ENCODE measurements at regions not wholly inside any gene's neighbourhood (a gene's known extent, or its start where the extent isn't known, plus 50 kb on each side); places are given as distances from the start of the nearest gene placed in this dataset.
"Not testable (repeated sequence)": the region's sequence is repeated elsewhere in the genome, so short reads cannot be mapped to it uniquely, and the experiment has no call there.

DNA sequence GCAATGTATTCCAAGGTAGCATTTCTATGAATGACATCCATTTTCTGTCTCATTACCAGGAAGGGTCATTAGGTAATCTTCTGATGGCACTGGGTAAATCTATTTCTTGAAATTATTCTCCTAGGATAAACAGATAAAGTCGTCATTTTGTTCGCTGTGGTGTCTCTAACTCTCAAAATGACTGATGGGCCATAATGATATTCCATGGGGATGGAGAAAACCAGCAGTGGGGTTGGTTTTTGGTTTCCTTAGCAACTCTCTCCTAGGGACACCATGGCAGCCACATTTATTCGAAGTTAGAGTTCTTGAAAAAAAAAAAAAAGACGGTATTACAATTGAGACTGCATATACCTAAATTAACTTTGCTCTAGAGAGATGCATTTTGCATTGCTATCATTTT, 231.3 kb upstream of the SLCO3A1 start:
- DNase-seq, result no peak

DNA sequence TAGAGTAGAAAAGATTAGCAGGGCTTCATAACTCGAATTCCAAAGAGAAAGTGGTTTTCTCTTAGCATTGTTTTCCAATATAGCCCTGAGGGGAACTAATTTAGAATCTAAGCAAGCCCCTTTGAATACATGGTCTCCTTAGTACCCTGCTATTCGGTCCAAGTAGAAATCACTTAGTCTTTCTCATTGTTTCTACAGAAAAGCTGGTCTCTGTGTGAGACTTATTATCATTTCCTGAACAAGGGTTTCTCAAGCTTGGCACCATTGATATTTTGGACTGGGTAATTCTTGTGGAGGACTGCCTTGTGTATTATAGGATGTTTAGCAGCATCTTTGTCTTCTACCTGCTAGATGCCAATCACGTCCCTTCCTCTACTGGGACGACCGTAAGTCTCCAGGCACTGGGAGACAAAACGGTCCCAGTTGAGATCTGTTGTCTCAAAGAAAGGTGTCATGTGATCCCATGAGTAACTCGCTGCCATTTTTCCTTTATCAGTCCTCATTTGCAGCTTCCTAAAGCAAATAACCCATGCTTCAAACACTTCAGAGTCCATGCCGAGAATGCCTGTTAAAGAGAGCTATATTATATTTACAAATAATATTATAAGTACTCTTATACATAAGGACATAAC, 230.7 kb upstream of the SLCO3A1 start:
- no peak for DNase-seq

DNA sequence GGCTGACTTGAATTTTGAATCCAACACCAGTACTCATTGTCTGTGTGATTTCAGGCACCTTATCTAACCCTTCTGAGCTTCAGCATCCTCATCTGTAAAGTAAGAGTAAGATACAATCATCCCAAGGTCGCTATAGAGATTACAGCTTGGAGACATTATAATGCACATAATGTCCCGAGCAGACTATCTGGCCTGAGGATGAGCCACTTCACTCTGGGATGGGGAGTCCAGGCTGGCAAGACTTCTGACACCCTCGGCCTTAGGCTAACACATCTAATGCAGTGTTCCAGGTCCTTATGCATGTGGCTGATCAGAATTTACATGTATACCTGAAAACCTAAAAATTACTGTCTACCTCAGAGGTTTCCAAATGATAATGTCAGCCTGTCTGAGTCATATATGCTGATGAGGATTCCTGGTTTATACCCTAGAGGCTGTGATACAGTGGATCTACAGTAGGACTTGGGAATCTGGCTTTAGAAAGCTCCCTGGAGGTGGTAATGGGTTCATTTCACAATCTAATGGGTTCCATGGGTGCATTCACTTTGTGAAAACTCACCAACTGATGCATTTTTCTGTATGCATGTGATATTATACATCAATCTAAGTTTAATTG, 229.0 kb upstream of the SLCO3A1 start:
- DNase-seq, result no peak

GRCh38 chr15:91625506-91625905, 228.0 kb upstream of the SLCO3A1 start:
- no peak for DNase-seq

DNA sequence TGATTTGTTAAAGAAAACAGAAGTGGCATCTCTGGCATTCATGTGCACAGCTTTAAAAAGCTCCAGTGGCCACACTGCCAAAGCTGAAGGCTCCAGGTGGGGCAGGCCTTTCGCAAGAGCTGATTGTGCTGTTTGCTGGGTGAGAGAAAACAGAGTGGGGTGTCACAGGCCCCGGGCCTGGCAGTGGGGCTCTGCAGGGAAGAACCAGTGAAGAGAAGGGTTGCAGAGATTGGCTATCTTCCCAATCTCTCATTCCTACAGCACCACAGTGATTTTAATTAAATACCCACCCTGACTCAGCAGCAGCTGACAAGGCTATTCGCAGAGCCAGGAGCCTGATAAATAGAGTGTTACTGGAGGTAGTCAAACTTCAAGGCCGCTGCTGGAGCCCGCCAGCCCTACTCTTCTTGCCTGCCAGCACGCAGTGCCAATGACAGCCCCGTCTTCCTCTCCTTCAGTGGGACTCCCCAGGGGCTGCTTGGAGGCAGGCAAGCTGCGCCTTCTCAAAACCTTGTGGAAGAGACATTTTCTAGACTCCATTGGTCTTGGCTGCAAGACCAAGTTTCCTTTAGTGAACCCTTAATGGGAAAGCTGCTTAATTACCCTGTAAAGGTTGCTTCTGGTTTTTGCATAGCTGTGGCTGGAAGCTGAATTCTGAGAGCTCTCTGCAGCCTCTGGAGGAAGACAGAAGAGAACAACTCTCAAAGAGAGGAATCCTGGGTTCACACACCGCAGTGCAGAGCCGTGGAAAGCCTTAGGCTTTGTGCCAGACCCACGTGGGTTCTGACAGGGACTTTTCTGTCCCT, 225.8 kb upstream of the SLCO3A1 start:
- DNase-seq, result no peak

- no peak for DNase-seq
Measured at GRCh38 chr15:91630090-91630489, 223.4 kb upstream of the SLCO3A1 start.

GRCh38 chr15:91632176-91632575, 221.3 kb upstream of the SLCO3A1 start:
- DNase-seq, result no peak

DNA sequence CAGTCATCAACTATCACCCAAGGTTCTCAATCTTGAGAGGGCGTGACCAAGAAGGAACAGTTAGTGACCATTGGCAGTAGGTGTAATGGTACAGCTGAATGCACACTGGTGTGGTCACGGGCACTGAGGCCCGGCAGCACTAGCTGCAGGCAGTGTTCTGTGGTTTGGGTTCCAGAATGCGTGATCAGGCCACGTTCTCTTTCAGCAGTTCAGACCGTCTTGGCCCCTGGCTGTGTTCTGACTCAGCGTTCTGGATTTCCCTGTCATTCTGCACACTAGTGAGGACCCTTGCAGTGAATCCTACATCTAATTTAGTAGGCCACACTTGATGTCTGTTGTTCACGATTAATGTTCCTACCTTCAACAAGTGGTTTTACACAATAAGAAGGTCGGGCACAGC, 220.5 kb upstream of the SLCO3A1 start:
- no peak for DNase-seq

DNA sequence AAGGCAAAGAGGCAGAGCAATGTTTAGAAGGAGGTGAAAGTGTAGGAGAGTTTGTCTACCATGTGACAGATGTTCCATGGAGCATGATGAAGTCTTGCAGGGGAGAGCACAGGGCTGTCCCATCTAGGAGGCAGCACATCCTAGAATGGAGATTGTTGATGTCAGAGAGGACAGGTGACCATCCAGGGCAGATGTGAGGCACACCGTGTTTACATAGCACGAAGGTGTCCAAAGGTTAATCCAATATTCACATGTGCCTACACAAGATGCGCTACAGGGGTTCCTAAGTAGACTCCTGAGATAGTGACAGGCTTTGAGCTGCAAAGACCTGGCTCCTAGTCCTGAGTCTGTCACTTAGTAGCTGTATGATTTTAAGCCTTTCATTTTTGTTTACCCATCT, 219.3 kb upstream of the SLCO3A1 start:
- no peak for DNase-seq

- DNase-seq, result no peak
Measured at GRCh38 chr15:91635080-91635479, 218.4 kb upstream of the SLCO3A1 start.

- DNase-seq, result no peak
Measured at GRCh38 chr15:91635641-91636040, 217.9 kb upstream of the SLCO3A1 start.

GRCh38 chr15:91649016-91649415, 204.5 kb upstream of the SLCO3A1 start:
- no peak for DNase-seq

- DNase-seq, result no peak
Measured at GRCh38 chr15:91649831-91650321, 203.6 kb upstream of the SLCO3A1 start.

GRCh38 chr15:91651251-91651650, 202.3 kb upstream of the SLCO3A1 start:
- DNase-seq, result no peak

GRCh38 chr15:91652610-91653207, 200.8 kb upstream of the SLCO3A1 start:
- DNase-seq, result no peak

- DNase-seq, result not testable (repeated sequence)
Measured at GRCh38 chr15:91655563-91656290, 197.8 kb upstream of the SLCO3A1 start.

GRCh38 chr15:91660174-91660649, 193.3 kb upstream of the SLCO3A1 start:
- no peak for DNase-seq

- DNase-seq, result no peak
Measured at GRCh38 chr15:91664224-91664836, 189.2 kb upstream of the SLCO3A1 start.

GRCh38 chr15:91665212-91665611, 188.3 kb upstream of the SLCO3A1 start:
- DNase-seq, result no peak

GRCh38 chr15:91668370-91668769, 185.1 kb upstream of the SLCO3A1 start:
- no peak for DNase-seq

DNA sequence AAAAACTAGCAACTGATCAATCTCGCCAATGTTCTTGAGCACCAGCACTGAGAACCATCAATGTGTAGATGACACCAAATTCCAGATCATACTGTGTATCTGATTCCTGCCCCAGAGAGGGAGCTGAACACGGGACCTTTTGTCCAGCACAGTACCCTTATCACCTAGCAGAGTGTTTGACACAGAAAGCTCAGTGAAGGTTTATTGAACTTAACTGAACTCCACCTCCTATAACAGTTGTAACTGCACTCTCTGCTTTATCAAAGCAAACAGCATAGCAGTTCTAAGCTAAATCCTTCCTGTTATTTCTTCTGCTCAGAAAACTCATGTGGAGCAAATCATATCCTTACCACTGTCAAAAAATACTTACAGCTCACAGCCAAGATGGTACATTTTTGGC, 183.4 kb upstream of the SLCO3A1 start:
- DNase-seq, result no peak

- no peak for DNase-seq
Measured at GRCh38 chr15:91678003-91678402, 175.5 kb upstream of the SLCO3A1 start.
